B cell (primary cell): ENCODE measurements at regions not wholly inside any gene's neighbourhood (a gene's known extent, or its start where the extent isn't known, plus 50 kb on each side); places are given as distances from the start of the nearest gene placed in this dataset.

Source experiments
- ATAC-seq: fragments of 200-7000 bp; cut with Tn5 transposase; one replicate; pipeline ENCODE4 v1.10.0; 2021; ENCODE audit warnings: low read depth, mild to moderate bottlenecking, moderate number of reproducible peaks, moderate library complexity
- CTCF ChIA-PET: fragments of 350-600 bp; sonication (Branson Sonifier 250); formaldehyde crosslinking; loops from one replicate; lab custom pipeline; 2021; ENCODE audit warnings: antibody characterized with exemption, inconsistent platforms; lab: Charles Lee
- POLR2A ChIA-PET: fragments of 350-600 bp; sonication (Branson Sonifier 250); formaldehyde crosslinking; loops from one replicate; lab custom pipeline; 2021; ENCODE audit warnings: antibody characterized with exemption; lab: Charles Lee
- DNase-seq: peaks from one replicate; pipeline ENCODE4 v3.0.0; 2013
- H2AFZ ChIP-seq: 2 replicates; pipeline ENCODE4 v1.6.1; 2012; ENCODE audit warnings: mild to moderate bottlenecking, low read depth, low read length; ENCODE audit not compliant: insufficient read depth, poor library complexity, severe bottlenecking
- H3K27ac ChIP-seq, 2 donors: 1 replicate in 1 of 2; 2 replicates in 1 of 2; pipeline ENCODE4 v1.5.1; 2012 to 2013; ENCODE audit warnings: low read length in 2 of 2, mild to moderate bottlenecking in 2 of 2, moderate library complexity in 1 of 2
- H3K27me3 ChIP-seq, 4 experiments: fragments of 200-600 bp in 1 of 4; sonication (generic) in 1 of 4; replicated peaks in 1 of 4; 1 replicate in 2 of 4; 2 replicates in 2 of 4; pipeline versions ENCODE4 v1.6.1 to v1.7.0; 2013 to 2016; ENCODE audit warnings: low read length in 3 of 4, mild to moderate bottlenecking in 2 of 4, mixed read lengths in 1 of 4, moderate library complexity in 1 of 4; ENCODE audit not compliant: insufficient read depth in 4 of 4, control insufficient read depth in 3 of 4; ENCODE audit errors: control extremely low read depth in 1 of 4
- H3K36me3 ChIP-seq, 2 experiments: replicated peaks in 1 of 2; 1 replicate in 1 of 2; 2 replicates in 1 of 2; pipeline versions ENCODE4 v1.6.1 to v1.7.1; 2013; ENCODE audit warnings: low read length in 1 of 2; ENCODE audit not compliant: insufficient read depth in 2 of 2, control insufficient read depth in 1 of 2; ENCODE audit errors: control extremely low read depth in 1 of 2, extremely low read depth in 1 of 2
- H3K4me1 ChIP-seq, 2 donors: fragments of 200-600 bp in 1 of 2; sonication (generic) in 1 of 2; 1 replicate in 1 of 2; 2 replicates in 1 of 2; pipeline versions ENCODE4 v1.5.1 to v1.6.1; 2013 to 2017; ENCODE audit warnings: low read length in 2 of 2; ENCODE audit not compliant: control insufficient read depth in 2 of 2, insufficient read depth in 2 of 2
- H3K4me2 ChIP-seq: replicated peaks from 2 replicates; pipeline ENCODE3; 2012; ENCODE audit warnings: mild to moderate bottlenecking, low read depth, low read length; ENCODE audit not compliant: poor library complexity, severe bottlenecking
- H3K4me3 ChIP-seq, 5 experiments: fragments of 200-600 bp in 1 of 5; sonication (generic) in 1 of 5; 1 replicate in 3 of 5; 2 replicates in 2 of 5; pipeline versions ENCODE4 v1.5.1 to v1.7.0; 2011 to 2016; ENCODE audit warnings: low read length in 4 of 5, mild to moderate bottlenecking in 4 of 5, low read depth in 2 of 5, control low read depth in 1 of 5, moderate library complexity in 1 of 5; ENCODE audit not compliant: insufficient read depth in 1 of 5; ENCODE audit errors: control extremely low read depth in 1 of 5, extremely low read depth in 1 of 5
- H3K79me2 ChIP-seq: fragments of 200-600 bp; sonication (generic); one replicate; pipeline ENCODE4 v1.6.0; 2016; ENCODE audit warnings: low read length; ENCODE audit not compliant: control insufficient read depth, insufficient read depth
- H3K9ac ChIP-seq: fragments of 200-600 bp; sonication (generic); 2 replicates; pipeline ENCODE4 v1.6.1; 2017; ENCODE audit warnings: mild to moderate bottlenecking, low read length, moderate library complexity
- H3K9me3 ChIP-seq, 3 donors: one replicate each; pipeline versions ENCODE4 v1.6.1 to v1.7.1; 2013; ENCODE audit warnings: low read length in 2 of 3; ENCODE audit not compliant: control insufficient read depth in 2 of 3, insufficient read depth in 1 of 3; ENCODE audit errors: control extremely low read depth in 1 of 3
- H4K20me1 ChIP-seq: 2 replicates; pipeline ENCODE4 v1.6.0; 2012; ENCODE audit warnings: mild to moderate bottlenecking, low read length; ENCODE audit not compliant: insufficient read depth, control insufficient read depth, poor library complexity, severe bottlenecking
- H3K27ac Mint-ChIP-seq: one replicate; pipeline ENCODE4 v1.8.0; 2021; ENCODE audit warnings: mixed read lengths
- H3K27me3 Mint-ChIP-seq: one replicate; pipeline ENCODE4 v1.8.0; 2021; ENCODE audit warnings: mixed read lengths
- H3K4me1 Mint-ChIP-seq: one replicate; pipeline ENCODE4 v1.8.0; 2021; ENCODE audit warnings: mixed read lengths
- H3K4me3 Mint-ChIP-seq: one replicate; pipeline ENCODE4 v1.8.0; 2021; ENCODE audit warnings: mixed read lengths
- H3K9me3 Mint-ChIP-seq: one replicate; pipeline ENCODE4 v1.8.0; 2022; ENCODE audit warnings: mixed read lengths; ENCODE audit not compliant: insufficient read depth
- CTCF ChIP-seq: fragments of 200-600 bp; IDR thresholded peaks from one replicate; pipeline ENCODE4 v1.8.0; 2022; ENCODE audit warnings: antibody characterized with exemption, mild to moderate bottlenecking
- EZH2 ChIP-seq: IDR thresholded peaks from 2 replicates; pipeline ENCODE4 v1.6.1; 2012; ENCODE audit warnings: borderline replicate concordance, low read depth, mild to moderate bottlenecking, moderate library complexity, low read length; ENCODE audit not compliant: insufficient read depth, poor library complexity, severe bottlenecking
- WGBS: methylation state at CpG from one replicate; pipeline ENCODE4 v1.1.5; 2013; ENCODE audit warnings: missing lambda C conversion rate; ENCODE audit not compliant: insufficient coverage; 5-methylcytosine and 5-hydroxymethylcytosine counted together
- intact Hi-C: fragments of 100-400 bp; cut with micrococcal nuclease; formaldehyde crosslinking; loops from one replicate; pipeline ENCODE4 v1.10.0; 2022

- no peaks in the 10 kb centered on the region for H3K27me3 ChIP-seq
- H3K9me3 Mint-ChIP-seq, result peaks cover 5% of the 10 kb centered on the region
- ATAC-seq (no peak), DNase-seq (no peak)
- ChIA-PET CTCF (no interaction called here), POLR2A (no interaction called here)
- H3K9me3 ChIP-seq, result no peaks in the 10 kb centered on the region
- H3K36me3 ChIP-seq, result no peaks in the 10 kb centered on the region
- no peak overlapping the region for H3K27ac ChIP-seq
- no peak overlapping the region for H3K4me2 ChIP-seq
- no peak overlapping the region for H3K27ac Mint-ChIP-seq
- H3K4me3 ChIP-seq, result no peak overlapping the region
- H3K4me1 Mint-ChIP-seq, result no peaks in the 10 kb centered on the region
- no peaks in the 10 kb centered on the region for H3K79me2 ChIP-seq
- no peaks in the 10 kb centered on the region for H3K4me1 ChIP-seq
- TF ChIP-seq EZH2, result no peak
- no peak for TF ChIP-seq CTCF
- H3K4me3 Mint-ChIP-seq, result no peak overlapping the region
- no peaks in the 10 kb centered on the region for H4K20me1 ChIP-seq
- no peak overlapping the region for H2AFZ ChIP-seq
- intact Hi-C loops, result no loop called here
- H3K9ac ChIP-seq, result no peak overlapping the region
- peaks cover 5% of the 10 kb centered on the region for H3K27me3 Mint-ChIP-seq
- 87% methylated on average over 15 of the region's 15 CpGs for whole genome bisulfite sequencing
Measured at GRCh38 chr20:60078351-60079250, 120.4 kb downstream of the CDH26 start.

- Histone ChIP-seq H3K9ac (no peak overlapping the region), H3K27ac (no peak overlapping the region), H3K79me2 (no peaks in the 10 kb centered on the region), H3K4me2 (no peak overlapping the region), H3K27me3 (no peaks in the 10 kb centered on the region), H3K36me3 (no peaks in the 10 kb centered on the region), H3K4me1 (no peaks in the 10 kb centered on the region), H2AFZ (no peak overlapping the region), H3K9me3 (no peaks in the 10 kb centered on the region), H4K20me1 (no peaks in the 10 kb centered on the region), H3K4me3 (no peak overlapping the region)
- intact Hi-C loops, result no loop called here
- H3K27me3 Mint-ChIP-seq, result peaks cover 8% of the 10 kb centered on the region
- no peak for ATAC-seq
- H3K4me3 Mint-ChIP-seq, result no peak overlapping the region
- peaks cover 5% of the 10 kb centered on the region for H3K9me3 Mint-ChIP-seq
- no peak overlapping the region for H3K27ac Mint-ChIP-seq
- DNase-seq, result no peak
- POLR2A ChIA-PET, result no interaction called here
- no peaks in the 10 kb centered on the region for H3K4me1 Mint-ChIP-seq
- CTCF ChIA-PET, result no interaction called here
- 100% methylated on average over 2 of the region's 7 CpGs for WGBS
- TF ChIP-seq EZH2, result no peak
- no peak for TF ChIP-seq CTCF
Measured at GRCh38 chr20:60080401-60080800, 122.2 kb downstream of the CDH26 start.
